VCaP (cell line): ENCODE measurements at regions not wholly inside any gene's neighbourhood (a gene's known extent, or its start where the extent isn't known, plus 50 kb on each side); places are given as distances from the start of the nearest gene placed in this dataset.

ENCODE experiments used
- H3K27ac ChIP-seq: fragments of 450-650 bp; 2 replicates; pipeline ENCODE4 v1.5.1; 2017
- CTCF ChIP-seq: fragments of 450-650 bp; conservative IDR thresholded peaks from 2 replicates; pipeline ENCODE4 v1.5.1; 2017; ENCODE audit warnings: mild to moderate bottlenecking, moderate library complexity

DNA sequence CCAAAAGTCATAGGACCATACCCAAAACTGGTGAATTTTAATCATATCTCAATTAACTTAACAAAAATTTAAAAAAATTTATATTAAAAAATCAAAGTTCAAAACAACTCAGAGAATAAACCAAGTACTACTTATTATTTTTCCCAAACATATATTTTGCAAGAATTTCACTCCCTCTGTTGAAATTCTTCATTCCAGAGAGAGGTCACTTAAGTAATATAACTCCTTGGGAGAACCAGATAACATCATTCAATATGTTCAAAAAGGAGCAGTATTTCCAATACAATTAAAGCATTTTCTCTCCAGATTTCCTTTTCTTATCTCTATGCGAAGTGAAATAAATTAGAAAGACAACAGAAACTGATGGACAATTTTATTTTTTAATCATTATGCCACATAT, 165.9 kb upstream of the RND3 start:
- no peak overlapping the region for H3K27ac ChIP-seq
- TF ChIP-seq CTCF = no peak

- TF ChIP-seq CTCF = no peak
- H3K27ac ChIP-seq = no peak overlapping the region
Measured at GRCh38 chr2:150647943-150648342, 160.5 kb upstream of the RND3 start.

DNA sequence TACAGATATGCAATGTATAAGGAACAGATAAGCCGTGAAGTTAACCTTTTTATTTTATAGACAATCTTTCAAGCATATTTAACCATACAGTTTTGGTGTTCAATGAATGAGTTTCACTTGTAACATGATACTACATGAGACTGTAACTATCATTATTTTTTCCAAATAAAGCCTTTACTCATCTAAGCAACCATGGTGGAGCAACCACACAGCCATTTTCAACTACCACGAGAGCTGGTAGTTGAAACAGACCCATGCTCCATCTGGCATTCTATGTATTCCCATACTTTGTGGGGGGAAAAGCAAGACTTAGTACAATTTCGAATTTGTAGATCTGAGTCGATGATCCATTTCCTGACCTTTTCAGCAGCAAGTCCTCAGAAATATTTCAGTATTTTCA, 159.3 kb upstream of the RND3 start:
- TF ChIP-seq CTCF = no peak
- no peak overlapping the region for H3K27ac ChIP-seq

- H3K27ac ChIP-seq = no peak overlapping the region
- no peak for TF ChIP-seq CTCF
Measured at GRCh38 chr2:150644298-150645067, 157.0 kb upstream of the RND3 start.

DNA sequence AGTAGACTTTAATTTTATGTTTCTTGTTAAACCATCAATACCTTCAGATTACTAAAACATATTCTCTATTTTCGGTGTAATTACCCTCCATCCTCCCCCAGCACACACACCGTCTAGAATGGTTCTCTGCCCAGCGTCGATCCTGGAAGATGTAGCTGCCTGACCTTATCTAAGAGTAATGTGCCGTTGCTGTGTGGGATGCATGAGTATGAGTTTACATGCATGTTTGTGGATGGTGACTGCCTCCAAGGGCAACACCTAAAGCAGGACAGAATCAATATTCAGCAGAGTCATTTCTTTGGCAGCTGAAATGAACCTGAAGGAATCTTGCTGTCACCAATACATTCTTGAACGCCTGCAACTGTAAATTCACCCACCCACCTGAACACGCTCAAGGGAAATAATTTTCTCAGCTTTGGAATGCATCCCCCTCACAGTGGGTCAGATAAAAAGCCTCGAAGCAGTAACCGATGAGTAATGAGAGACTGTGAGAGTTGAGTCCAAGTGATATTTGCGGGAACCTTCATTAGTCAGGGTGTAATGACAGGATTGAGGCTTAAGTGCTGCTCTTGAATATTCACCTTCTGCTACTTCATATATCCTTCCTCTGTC, 155.8 kb upstream of the RND3 start:
- no peak overlapping the region for H3K27ac ChIP-seq
- TF ChIP-seq CTCF = no peak

GRCh38 chr2:150640039-150640438, 152.6 kb upstream of the RND3 start:
- no peak for TF ChIP-seq CTCF
- no peak overlapping the region for H3K27ac ChIP-seq

DNA sequence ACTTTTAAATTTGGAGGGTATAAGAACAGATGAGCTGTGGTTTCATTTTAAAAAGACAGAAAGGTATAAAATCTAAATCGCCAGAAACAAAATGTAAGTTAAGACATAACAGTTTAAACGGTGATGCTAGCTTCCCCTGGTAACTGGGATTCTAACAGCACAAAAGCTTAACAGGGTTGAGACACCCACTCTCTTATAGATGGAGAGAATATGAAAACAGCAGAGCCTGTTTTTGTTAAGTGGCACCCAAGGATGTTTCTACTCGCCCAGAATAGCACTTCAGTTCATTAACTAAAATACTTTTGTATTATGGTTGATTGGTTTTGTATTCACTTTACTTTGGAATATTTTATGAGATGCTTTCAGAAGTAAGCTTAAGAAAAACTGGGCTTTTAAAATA, 151.9 kb upstream of the RND3 start:
- no peak overlapping the region for H3K27ac ChIP-seq
- no peak for TF ChIP-seq CTCF
